T follicular helper cell (primary cell): ENCODE measurements at regions not wholly inside any gene's neighbourhood (a gene's known extent, or its start where the extent isn't known, plus 50 kb on each side); places are given as distances from the start of the nearest gene placed in this dataset.

Experiments
- DNase-seq: peaks from one replicate; pipeline ENCODE4 v3.0.0-alpha.2; 2020; ENCODE audit warnings: low read depth

- DNase-seq = no peak
Measured at GRCh38 chr20:22504829-22505377, 79.5 kb downstream of the FOXA2 start.

- no peak for DNase-seq
Measured at GRCh38 chr20:22503577-22503976, 80.8 kb downstream of the FOXA2 start.

- no peak for DNase-seq
Measured at GRCh38 chr20:22502731-22503191, 81.6 kb downstream of the FOXA2 start.

- no peak for DNase-seq
Measured at GRCh38 chr20:22501566-22502344, 82.6 kb downstream of the FOXA2 start.

GRCh38 chr20:22501034-22501433, 83.3 kb downstream of the FOXA2 start:
- DNase-seq = no peak

- DNase-seq = no peak
Measured at GRCh38 chr20:22499515-22500166, 84.7 kb downstream of the FOXA2 start.

- DNase-seq = no peak
Measured at GRCh38 chr20:22496817-22497216, 87.6 kb downstream of the FOXA2 start.

- DNase-seq = no peak
Measured at GRCh38 chr20:22495789-22496188, 88.6 kb downstream of the FOXA2 start.

- no peak for DNase-seq
Measured at GRCh38 chr20:22495172-22495571, 89.2 kb downstream of the FOXA2 start.

GRCh38 chr20:22492497-22492896, 91.9 kb downstream of the FOXA2 start:
- DNase-seq = no peak

- DNase-seq = no peak
Measured at GRCh38 chr20:22491194-22491505, 93.2 kb downstream of the FOXA2 start.

GRCh38 chr20:22490287-22491193, 93.8 kb downstream of the FOXA2 start:
- DNase-seq = no peak

GRCh38 chr20:22489626-22490286, 94.6 kb downstream of the FOXA2 start:
- no peak for DNase-seq

- no peak for DNase-seq
Measured at GRCh38 chr20:22480336-22480735, 104.0 kb downstream of the FOXA2 start.

- no peak for DNase-seq
Measured at GRCh38 chr20:22475662-22476061, 108.7 kb downstream of the FOXA2 start.

GRCh38 chr20:22474224-22474623, 110.1 kb downstream of the FOXA2 start:
- DNase-seq = no peak

GRCh38 chr20:22473293-22473692, 111.1 kb downstream of the FOXA2 start:
- no peak for DNase-seq

- DNase-seq = no peak
Measured at GRCh38 chr20:22472447-22473100, 111.8 kb downstream of the FOXA2 start.

GRCh38 chr20:22471156-22471836, 113.1 kb downstream of the FOXA2 start:
- DNase-seq = no peak

- no peak for DNase-seq
Measured at GRCh38 chr20:22470620-22471026, 113.7 kb downstream of the FOXA2 start.
